ENCODE measurements at regions not wholly inside any gene's neighbourhood (a gene's known extent, or its start where the extent isn't known, plus 50 kb on each side); places are given as distances from the start of the nearest gene placed in this dataset.

DNA sequence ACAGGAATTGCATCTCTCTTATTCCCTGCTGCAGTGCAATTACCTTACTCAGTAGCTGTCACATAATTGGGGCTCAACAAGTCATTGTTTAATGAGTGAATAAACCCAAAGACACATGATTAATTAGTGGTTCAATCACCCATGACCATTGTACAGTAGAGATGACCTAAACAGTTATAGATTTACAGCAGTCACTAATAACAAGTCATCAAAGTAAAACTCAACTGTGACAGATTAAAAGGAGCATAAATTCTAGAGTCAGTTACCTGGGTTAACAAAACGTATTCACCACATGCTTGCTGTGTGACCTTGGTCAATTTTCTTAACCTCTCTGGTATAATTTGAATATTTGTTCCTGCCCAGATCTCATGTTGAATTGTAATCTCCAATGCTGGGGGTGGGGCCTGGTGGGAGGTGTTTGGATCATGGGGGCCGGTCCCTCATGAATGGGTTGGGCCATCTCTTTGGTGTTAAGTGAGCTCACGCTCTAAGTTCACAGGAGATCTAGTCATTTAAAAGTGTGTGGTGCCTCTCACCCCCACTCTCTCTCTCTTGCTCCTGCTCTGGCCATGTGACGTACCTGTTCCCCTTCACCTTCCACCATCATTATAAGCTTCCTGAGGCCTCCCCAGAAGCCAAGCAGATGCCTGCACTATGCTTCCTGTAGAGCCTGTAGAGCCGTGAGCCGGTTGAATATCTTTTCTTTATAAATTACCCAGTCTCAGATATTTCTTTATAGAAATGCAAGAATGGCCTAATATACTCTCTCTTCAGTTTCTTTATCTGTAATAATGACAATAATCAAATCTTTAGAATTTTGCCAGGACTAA, 141.9 kb upstream of the PLEKHG7 start:
- no peaks in the 10 kb centered on the region for H3K27me3 Mint-ChIP-seq
- H3K36me3 Mint-ChIP-seq: peaks cover 2 to 11% of the 10 kb centered on the region in 2 donors
- H3K4me3 Mint-ChIP-seq: no peak overlapping the region
- no peak for ATAC-seq (replicated peaks)
- DNase-seq: no peak
- peak overlapping the region; percentile 22 for H3K27ac Mint-ChIP-seq
- peaks cover 0 to 5% of the 10 kb centered on the region in 2 donors for H3K9me3 Mint-ChIP-seq
- peaks cover 49 to 63% of the 10 kb centered on the region in 2 donors for H3K4me1 Mint-ChIP-seq

DNA sequence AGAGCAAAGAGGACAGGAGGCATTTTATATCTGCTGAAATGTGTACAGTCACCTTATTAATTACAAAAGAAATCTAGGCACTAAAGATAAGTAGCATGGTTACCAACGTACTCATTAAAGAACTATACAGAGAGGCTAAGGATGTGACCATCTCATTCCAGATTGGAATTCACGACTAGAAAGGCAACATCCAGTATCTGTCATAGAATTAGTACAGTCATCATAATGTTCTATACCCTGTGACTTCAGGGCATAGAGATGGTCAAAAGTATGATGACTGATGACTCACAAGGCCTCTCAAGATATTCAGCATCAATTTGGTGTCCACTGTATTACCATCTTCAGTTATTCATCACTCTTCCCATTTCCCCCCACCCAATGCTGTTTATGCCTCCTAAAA, 144.0 kb upstream of the PLEKHG7 start:
- Mint-ChIP-seq H3K4me3 (no peak overlapping the region), H3K27ac (peak overlapping the region; percentile 62), H3K27me3 (no peaks in the 10 kb centered on the region), H3K4me1 (peaks cover 46 to 53% of the 10 kb centered on the region in 2 donors), H3K36me3 (peaks cover 2 to 6% of the 10 kb centered on the region in 2 donors), H3K9me3 (peaks cover 0 to 3% of the 10 kb centered on the region in 2 donors)
- DNase-seq (no peak), ATAC-seq (replicated peaks) (peak in 1 of 2 donors; percentile 25)

GRCh38 chr12:92558215-92558773, 144.5 kb upstream of the PLEKHG7 start:
- Mint-ChIP-seq H3K4me3 (no peak overlapping the region), H3K4me1 (peaks cover 41 to 51% of the 10 kb centered on the region in 2 donors), H3K9me3 (peaks cover 0 to 3% of the 10 kb centered on the region in 2 donors), H3K27me3 (no peaks in the 10 kb centered on the region), H3K27ac (peak overlapping the region; percentile 62), H3K36me3 (peaks cover 2 to 6% of the 10 kb centered on the region in 2 donors)
- DNase-seq: no peak
- peak in 1 of 2 donors; percentile 21 for ATAC-seq (replicated peaks)

- H3K27ac Mint-ChIP-seq: peak overlapping the region; percentile 72
- peaks cover 2 to 6% of the 10 kb centered on the region in 2 donors for H3K36me3 Mint-ChIP-seq
- no peak for ATAC-seq (replicated peaks)
- DNase-seq: no peak
- H3K4me3 Mint-ChIP-seq: peak overlapping the region; percentile 7 to 33
- H3K9me3 Mint-ChIP-seq: peaks cover 0 to 3% of the 10 kb centered on the region in 2 donors
- peaks cover 34 to 49% of the 10 kb centered on the region in 2 donors for H3K4me1 Mint-ChIP-seq
- no peaks in the 10 kb centered on the region for H3K27me3 Mint-ChIP-seq
Measured at GRCh38 chr12:92557422-92557724, 145.4 kb upstream of the PLEKHG7 start.

DNA sequence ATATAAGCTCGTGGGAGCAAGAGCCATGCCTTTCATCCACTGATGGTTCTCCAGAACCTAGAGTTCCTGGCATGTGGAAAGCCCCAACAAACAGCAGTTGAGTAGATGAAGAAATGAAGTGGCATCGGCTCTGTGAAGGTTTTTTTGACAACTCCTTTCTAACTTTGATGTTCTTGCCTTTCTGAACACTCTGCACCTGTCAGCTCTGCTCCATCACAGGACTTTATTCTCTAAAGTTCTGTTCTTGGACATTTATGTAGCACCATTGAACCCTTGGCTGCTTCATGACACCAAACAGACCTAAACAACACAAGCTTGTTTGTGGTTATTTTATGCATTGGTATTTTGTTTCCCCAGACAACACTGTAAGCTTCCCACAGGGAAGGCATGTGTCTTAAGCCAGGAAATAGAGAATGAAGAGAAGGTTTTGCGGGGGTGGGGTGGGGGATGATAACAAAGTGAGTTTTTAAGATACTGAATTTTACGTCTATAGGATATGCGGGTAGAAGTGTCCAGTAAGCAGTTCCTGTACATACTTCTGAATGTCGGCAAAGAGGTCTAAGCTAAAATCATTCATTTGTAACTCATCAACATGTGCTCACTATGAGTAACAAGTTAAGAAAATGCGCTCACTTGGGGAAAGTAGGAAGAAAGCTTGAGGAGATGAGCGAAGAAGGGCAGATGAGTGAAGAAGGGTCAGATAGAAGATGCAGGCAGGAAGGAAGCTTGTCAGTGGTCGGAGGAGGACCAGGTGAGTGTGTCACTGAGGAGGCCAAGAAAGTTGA, 146.0 kb upstream of the PLEKHG7 start:
- peaks cover 0 to 3% of the 10 kb centered on the region in 2 donors for H3K9me3 Mint-ChIP-seq
- peak overlapping the region; percentile 59 to 71 for H3K4me3 Mint-ChIP-seq
- ATAC-seq (replicated peaks): peak in 1 of 2 donors; percentile 19
- H3K36me3 Mint-ChIP-seq: peaks cover 2 to 6% of the 10 kb centered on the region in 2 donors
- no peak for DNase-seq
- peak overlapping the region; percentile 72 for H3K27ac Mint-ChIP-seq
- peaks cover 29 to 43% of the 10 kb centered on the region in 2 donors for H3K4me1 Mint-ChIP-seq
- no peaks in the 10 kb centered on the region for H3K27me3 Mint-ChIP-seq

DNA sequence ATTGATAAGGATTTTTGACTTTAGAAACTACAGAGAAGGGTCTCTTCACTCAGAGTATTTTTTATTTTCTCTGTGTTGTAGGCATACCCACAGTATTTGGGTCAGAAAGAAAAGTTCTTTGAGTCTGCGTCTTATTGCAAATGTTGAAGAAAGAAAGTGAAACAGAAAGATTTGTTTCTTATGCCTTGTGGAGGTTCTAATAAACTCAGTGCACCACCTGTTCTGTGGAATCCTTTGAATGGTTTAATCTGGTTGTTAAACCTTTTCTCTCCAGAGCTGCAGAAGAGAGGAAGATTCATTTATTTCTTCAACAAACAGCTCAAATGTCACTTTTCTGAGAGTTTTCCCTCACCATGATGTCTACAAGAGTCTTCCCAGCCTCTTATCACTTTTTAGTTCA, 146.6 kb upstream of the PLEKHG7 start:
- Mint-ChIP-seq H3K27ac (peak overlapping the region; percentile 72), H3K4me1 (peaks cover 22 to 38% of the 10 kb centered on the region in 2 donors), H3K4me3 (peak overlapping the region; percentile 59 to 71), H3K27me3 (no peaks in the 10 kb centered on the region), H3K36me3 (peaks cover under 1 to 2% of the 10 kb centered on the region in 2 donors), H3K9me3 (peaks cover 0 to 2% of the 10 kb centered on the region in 2 donors)
- DNase-seq: no peak
- peak in 1 of 2 donors; percentile 40 for ATAC-seq (replicated peaks)

GRCh38 chr12:92554158-92555073, 148.4 kb upstream of the PLEKHG7 start:
- DNase-seq: no peak
- Mint-ChIP-seq H3K9me3 (no peaks in the 10 kb centered on the region), H3K27ac (peak overlapping the region; percentile 72), H3K4me1 (peaks cover 14 to 32% of the 10 kb centered on the region in 2 donors), H3K36me3 (no peaks in the 10 kb centered on the region), H3K4me3 (no peak overlapping the region), H3K27me3 (no peaks in the 10 kb centered on the region)
- ATAC-seq (replicated peaks): no peak

DNA sequence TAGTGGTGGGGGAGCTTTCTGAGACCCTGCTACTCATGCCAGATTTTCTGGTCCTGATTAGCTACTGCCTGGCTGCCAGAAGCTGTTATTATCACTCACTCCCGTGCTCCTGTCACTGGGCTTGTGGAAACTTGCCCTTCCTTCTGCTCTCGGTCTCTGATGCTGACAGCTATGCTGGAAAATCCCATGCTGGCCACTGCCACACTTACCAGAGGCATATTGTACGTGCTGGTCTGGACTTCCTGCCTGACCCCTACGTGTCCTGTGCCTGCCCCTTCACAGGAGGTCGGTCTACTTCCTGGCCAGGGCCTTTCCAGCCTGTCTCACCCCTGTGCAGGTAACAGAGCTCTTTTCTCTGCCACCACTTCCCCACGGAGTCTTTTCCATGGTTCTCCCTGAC, 149.4 kb upstream of the PLEKHG7 start:
- Mint-ChIP-seq H3K36me3 (peaks cover 2 to 3% of the 10 kb centered on the region in 2 donors), H3K9me3 (peaks cover 0 to 2% of the 10 kb centered on the region in 2 donors), H3K4me3 (no peak overlapping the region), H3K27me3 (no peaks in the 10 kb centered on the region), H3K27ac (no peak overlapping the region), H3K4me1 (peaks cover 5 to 26% of the 10 kb centered on the region in 2 donors)
- ATAC-seq (replicated peaks): no peak
- no peak for DNase-seq

- Mint-ChIP-seq H3K9me3 (peaks cover 0 to 2% of the 10 kb centered on the region in 2 donors), H3K4me3 (no peak overlapping the region), H3K36me3 (peaks cover 2 to 3% of the 10 kb centered on the region in 2 donors), H3K27ac (no peak overlapping the region), H3K4me1 (peaks cover 0 to 28% of the 10 kb centered on the region in 2 donors), H3K27me3 (no peaks in the 10 kb centered on the region)
- DNase-seq: no peak
- ATAC-seq (replicated peaks): no peak
Measured at GRCh38 chr12:92552412-92553108, 150.2 kb upstream of the PLEKHG7 start.

- peaks cover 0 to 2% of the 10 kb centered on the region in 2 donors for H3K9me3 Mint-ChIP-seq
- no peak overlapping the region for H3K27ac Mint-ChIP-seq
- ATAC-seq (replicated peaks) (peak; percentile 84 to 87), DNase-seq (peak; percentile 67)
- no peaks in the 10 kb centered on the region for H3K27me3 Mint-ChIP-seq
- no peak overlapping the region for H3K4me3 Mint-ChIP-seq
- peaks cover 2 to 24% of the 10 kb centered on the region in 2 donors for H3K4me1 Mint-ChIP-seq
- H3K36me3 Mint-ChIP-seq: peaks cover 2 to 3% of the 10 kb centered on the region in 2 donors
Measured at GRCh38 chr12:92551853-92552397, 150.9 kb upstream of the PLEKHG7 start.

DNA sequence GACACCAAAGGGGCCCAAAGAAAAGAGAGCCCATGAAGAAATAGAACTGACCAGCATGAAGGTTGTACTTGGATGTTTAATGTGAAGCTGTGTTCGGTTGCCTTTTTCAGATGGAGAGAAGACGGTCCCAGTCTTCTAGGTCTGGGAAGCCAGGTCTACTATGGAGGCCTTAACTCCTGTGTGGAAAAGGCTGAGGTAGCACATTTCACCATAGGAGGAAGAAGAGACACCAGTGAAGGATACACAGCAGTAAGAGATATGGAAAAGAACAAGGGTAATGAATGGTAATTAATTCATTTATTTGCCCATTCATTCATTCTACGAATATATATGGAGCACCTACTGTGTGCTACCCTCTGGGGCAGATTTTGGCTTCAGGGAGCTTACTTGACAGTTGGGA, 151.6 kb upstream of the PLEKHG7 start:
- Mint-ChIP-seq H3K36me3 (peaks cover 2 to 3% of the 10 kb centered on the region in 2 donors), H3K9me3 (peaks cover 0 to 2% of the 10 kb centered on the region in 2 donors), H3K27ac (no peak overlapping the region), H3K4me1 (peaks cover 9 to 24% of the 10 kb centered on the region in 2 donors), H3K27me3 (no peaks in the 10 kb centered on the region), H3K4me3 (no peak overlapping the region)
- no peak for DNase-seq
- ATAC-seq (replicated peaks): no peak

- H3K4me1 Mint-ChIP-seq: peaks cover 9 to 24% of the 10 kb centered on the region in 2 donors
- ATAC-seq (replicated peaks): no peak
Measured at GRCh38 chr12:92550661-92551060, 152.1 kb upstream of the PLEKHG7 start.

DNA sequence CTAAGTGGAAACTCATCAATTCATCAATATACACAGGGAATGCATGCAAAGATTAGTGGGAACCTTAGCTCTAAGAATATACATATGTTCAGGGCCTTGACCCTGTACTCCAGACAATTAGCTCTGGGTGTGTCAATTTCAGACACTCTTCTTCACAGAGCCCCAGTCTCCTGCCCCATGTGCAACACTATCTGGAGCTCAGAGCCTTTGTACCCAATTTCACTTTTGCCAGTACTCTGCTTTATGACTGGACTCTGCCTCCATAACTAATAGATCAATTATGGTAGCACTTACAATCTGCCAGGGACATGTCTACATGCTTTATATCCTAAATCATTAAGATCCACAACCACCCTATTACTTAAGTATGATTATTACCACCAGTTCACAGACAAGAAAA, 152.5 kb upstream of the PLEKHG7 start:
- no peak overlapping the region for H3K4me3 Mint-ChIP-seq
- peaks cover 0 to 2% of the 10 kb centered on the region in 2 donors for H3K9me3 Mint-ChIP-seq
- no peaks in the 10 kb centered on the region for H3K27me3 Mint-ChIP-seq
- H3K27ac Mint-ChIP-seq: peak overlapping the region; percentile 44
- H3K4me1 Mint-ChIP-seq: peaks cover 9 to 21% of the 10 kb centered on the region in 2 donors
- DNase-seq (no peak), ATAC-seq (replicated peaks) (no peak)
- peaks cover 2 to 3% of the 10 kb centered on the region in 2 donors for H3K36me3 Mint-ChIP-seq

More at GRCh38 chr12:92550661-92551060, 152.1 kb upstream of the PLEKHG7 start:
- DNase-seq: no peak
- Mint-ChIP-seq H3K4me3 (no peak overlapping the region), H3K9me3 (peaks cover 0 to 2% of the 10 kb centered on the region in 2 donors), H3K36me3 (peaks cover 2 to 3% of the 10 kb centered on the region in 2 donors), H3K27me3 (no peaks in the 10 kb centered on the region), H3K27ac (no peak overlapping the region)
